OCI-LY7 (cell line): ENCODE measurements at regions not wholly inside any gene's neighbourhood (a gene's known extent, or its start where the extent isn't known, plus 50 kb on each side); places are given as distances from the start of the nearest gene placed in this dataset.

Source experiments
- BruUV-seq: library from RNA; stranded (reverse); fragments of 400-500 nt; replicated peaks from 2 replicates; lab custom pipeline; 2021; lab: Mats Ljungman, UMichigan
- CTCF ChIA-PET: fragments of 300-600 bp; sonication (Branson Sonifier 250); formaldehyde crosslinking; loops from one replicate; lab custom pipeline; 2022; ENCODE audit warnings: antibody characterized with exemption; ENCODE audit not compliant: unreplicated experiment; lab: Charles Lee
- POLR2A ChIA-PET: fragments of 300-600 bp; sonication (Branson Sonifier 250); formaldehyde crosslinking; loops from one replicate; lab custom pipeline; 2022; ENCODE audit warnings: antibody characterized with exemption; lab: Charles Lee
- DNase-seq: peaks from one replicate; pipeline ENCODE4 v3.0.0-alpha.2; 2015; ENCODE audit warnings: low spot score
- H2AFZ ChIP-seq: fragments of 200-600 bp; sonication (generic), shearing (Covaris generic); 2 replicates; pipeline ENCODE4 v1.6.1; 2014; ENCODE audit warnings: mild to moderate bottlenecking, antibody characterized with exemption, low read length, moderate library complexity
- H3K27ac ChIP-seq: fragments of 200-600 bp; sonication (generic); 2 replicates; pipeline ENCODE4 v1.5.1; 2014; ENCODE audit warnings: mixed run types, low read depth, mild to moderate bottlenecking, moderate library complexity, low read length, inconsistent platforms; ENCODE audit not compliant: poor library complexity, severe bottlenecking
- H3K36me3 ChIP-seq: fragments of 200-600 bp; sonication (generic); 2 replicates; pipeline ENCODE4 v1.6.1; 2014; ENCODE audit warnings: mild to moderate bottlenecking, antibody characterized with exemption, low read length, moderate library complexity, mixed read lengths; ENCODE audit not compliant: insufficient read depth
- H3K4me1 ChIP-seq: fragments of 200-600 bp; sonication (generic); 2 replicates; pipeline ENCODE4 v1.5.1; 2014; ENCODE audit warnings: mild to moderate bottlenecking, low read length; ENCODE audit not compliant: insufficient read depth, poor library complexity, severe bottlenecking
- H3K4me2 ChIP-seq: fragments of 200-600 bp; sonication (generic); 2 replicates; pipeline ENCODE4 v1.6.1; 2014; ENCODE audit warnings: mild to moderate bottlenecking, low read length
- H3K4me3 ChIP-seq: fragments of 200-600 bp; sonication (generic); 2 replicates; pipeline ENCODE4 v1.5.1; 2014; ENCODE audit warnings: mild to moderate bottlenecking, low read depth, low read length; ENCODE audit not compliant: poor library complexity, severe bottlenecking
- H3K79me2 ChIP-seq: fragments of 200-600 bp; sonication (generic); 2 replicates; pipeline ENCODE4 v1.6.1; 2016; ENCODE audit warnings: low read depth, mild to moderate bottlenecking, low read length, moderate library complexity, mixed read lengths; ENCODE audit not compliant: insufficient read depth
- H3K9me2 ChIP-seq: fragments of 200-600 bp; sonication (generic); 2 replicates; pipeline ENCODE4 v1.6.1; 2016; ENCODE audit warnings: mild to moderate bottlenecking, low read length, mixed read lengths; ENCODE audit not compliant: insufficient read depth
- H3K9me3 ChIP-seq: fragments of 200-600 bp; sonication (generic); 2 replicates; pipeline ENCODE4 v1.6.1; 2014; ENCODE audit warnings: mild to moderate bottlenecking, mixed run types, low read length, mixed read lengths
- H4K20me1 ChIP-seq: fragments of 200-600 bp; sonication (generic); 2 replicates; pipeline ENCODE4 v1.6.1; 2014; ENCODE audit warnings: mild to moderate bottlenecking, antibody characterized with exemption, low read length, moderate library complexity, mixed read lengths; ENCODE audit not compliant: insufficient read depth
- CTCF ChIP-seq: fragments of 200-600 bp; sonication (generic); conservative IDR thresholded peaks from 2 replicates; pipeline ENCODE4 v1.5.1; 2014; ENCODE audit warnings: mild to moderate bottlenecking, antibody characterized with exemption, low read length, moderate library complexity, mixed read lengths
- EZH2phosphoT487 ChIP-seq: fragments of 200-600 bp; sonication (generic); IDR thresholded peaks from 2 replicates; pipeline ENCODE4 v1.6.1; 2018; ENCODE audit warnings: low read depth, borderline replicate concordance, mild to moderate bottlenecking, mixed run types, antibody characterized with exemption, low read length, moderate library complexity, mixed read lengths
- intact Hi-C: fragments of 100-400 bp; cut with micrococcal nuclease; formaldehyde crosslinking; loops from one replicate; pipeline ENCODE4 v1.10.0; 2022; ENCODE audit not compliant: unreplicated experiment

GRCh38 chr1:22266141-22266540 lies 123.2 kb upstream of the WNT4 start:
- ChIA-PET POLR2A (no interaction called here), CTCF (no interaction called here)
- intact Hi-C loops: no loop called here
- Histone ChIP-seq H4K20me1 (no peaks in the 10 kb centered on the region), H3K9me3 (no peaks in the 10 kb centered on the region), H3K4me1 (peaks cover 12% of the 10 kb centered on the region), H3K27ac (no peak overlapping the region), H3K4me3 (no peak overlapping the region), H3K4me2 (no peak overlapping the region), H3K36me3 (no peaks in the 10 kb centered on the region), H3K9me2 (no peaks in the 10 kb centered on the region), H3K79me2 (no peaks in the 10 kb centered on the region), H2AFZ (no peak overlapping the region)
- no peak for DNase-seq
- BruUV-seq: no TSS peak
- TF ChIP-seq CTCF (no peak), EZH2phosphoT487 (no peak)

DNA sequence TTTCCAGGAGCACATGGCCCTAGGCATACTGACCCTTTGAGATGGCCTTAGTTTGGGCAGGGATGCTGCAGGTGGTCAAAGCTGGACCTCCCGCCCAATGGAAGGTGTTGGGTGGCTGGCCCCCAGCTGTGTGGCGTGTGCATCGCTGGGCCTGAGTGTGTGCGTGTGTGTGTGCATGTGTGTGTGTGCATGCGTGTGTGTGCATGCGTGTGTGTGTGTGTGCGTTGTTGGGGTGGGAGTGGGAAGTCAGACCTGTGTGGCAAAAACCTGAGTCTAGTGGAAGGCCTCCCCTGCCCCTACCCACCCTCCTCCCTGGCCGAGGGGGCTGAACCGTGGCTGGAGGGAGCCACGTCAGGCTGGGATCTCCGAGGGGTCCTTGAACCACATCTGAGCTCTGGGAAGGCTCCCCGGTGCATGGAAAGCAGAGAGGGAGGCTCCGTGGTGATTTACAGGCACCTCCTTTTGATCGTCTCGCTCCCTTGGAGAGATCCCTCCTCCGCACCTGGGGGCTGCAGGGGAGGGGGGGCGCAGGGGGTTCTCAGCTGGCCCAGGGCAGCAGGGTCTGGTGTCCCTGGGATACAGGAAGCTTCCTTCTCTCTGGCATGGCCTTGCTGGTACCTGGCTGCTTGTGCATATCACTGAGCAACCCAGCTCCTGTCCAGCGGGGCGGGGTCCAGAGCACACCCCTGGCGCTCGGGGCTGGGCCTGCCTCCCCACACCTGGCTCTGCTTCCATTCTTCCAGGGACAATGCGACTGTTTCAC lies 124.7 kb upstream of the WNT4 start:
- POLR2A ChIA-PET: no interaction called here
- Histone ChIP-seq H3K36me3 (no peaks in the 10 kb centered on the region), H3K4me2 (no peak overlapping the region), H4K20me1 (no peaks in the 10 kb centered on the region), H2AFZ (no peak overlapping the region), H3K4me3 (no peak overlapping the region), H3K9me3 (no peaks in the 10 kb centered on the region), H3K4me1 (peaks cover 6% of the 10 kb centered on the region), H3K9me2 (no peaks in the 10 kb centered on the region), H3K27ac (no peak overlapping the region), H3K79me2 (no peaks in the 10 kb centered on the region)
- TF ChIP-seq EZH2phosphoT487 (no peak), CTCF (no peak)
- CTCF ChIA-PET: no interaction called here
- no TSS peak for BruUV-seq
- intact Hi-C loops: no loop called here
- no peak for DNase-seq

GRCh38 chr1:22268327-22268726 lies 125.4 kb upstream of the WNT4 start:
- no TSS peak for BruUV-seq
- no peak for DNase-seq
- ChIA-PET CTCF (no interaction called here), POLR2A (no interaction called here)
- Histone ChIP-seq H3K79me2 (no peaks in the 10 kb centered on the region), H3K9me2 (no peaks in the 10 kb centered on the region), H4K20me1 (no peaks in the 10 kb centered on the region), H3K4me3 (no peak overlapping the region), H3K4me1 (no peaks in the 10 kb centered on the region), H3K36me3 (no peaks in the 10 kb centered on the region), H3K9me3 (no peaks in the 10 kb centered on the region), H2AFZ (no peak overlapping the region), H3K27ac (no peak overlapping the region), H3K4me2 (no peak overlapping the region)
- intact Hi-C loops: no loop called here
- TF ChIP-seq CTCF: no peak
- TF ChIP-seq EZH2phosphoT487: no peak
